Sigmoid colon (tissue), 6 donors: ENCODE measurements at regions not wholly inside any gene's neighbourhood (a gene's known extent, or its start where the extent isn't known, plus 50 kb on each side); places are given as distances from the start of the nearest gene placed in this dataset.

Experiments
- DNase-seq: peaks from one replicate; pipeline ENCODE4 v3.0.0-alpha.2; 2019
- H3K27ac ChIP-seq, 4 donors: fragments of 200-600 bp; sonication (generic); one replicate each; pipeline ENCODE4 v1.5.1; 2016 to 2019; ENCODE audit warnings: mild to moderate bottlenecking in 1 of 4
- H3K27me3 ChIP-seq, 3 donors: fragments of 200-600 bp; sonication (generic); one replicate each; pipeline ENCODE4 v1.5.1; 2019; ENCODE audit warnings: mild to moderate bottlenecking in 1 of 3
- H3K36me3 ChIP-seq, 4 donors: fragments of 200-600 bp; sonication (generic); one replicate each; pipeline ENCODE4 v1.5.1; 2016 to 2019
- H3K4me1 ChIP-seq, 4 donors: fragments of 200-600 bp; sonication (generic); one replicate each; pipeline ENCODE4 v1.5.1; 2017 to 2019
- H3K4me3 ChIP-seq, 4 donors: fragments of 200-600 bp; sonication (generic); one replicate each; pipeline ENCODE4 v1.5.1; 2017 to 2019; ENCODE audit warnings: mild to moderate bottlenecking in 2 of 4, moderate library complexity in 1 of 4
- H3K9me3 ChIP-seq, 4 donors: fragments of 200-600 bp in 3 of 4; sonication (generic) in 3 of 4; one replicate each; pipeline versions ENCODE4 v1.5.1 to v1.6.1; 2013 to 2019
- CTCF ChIP-seq, 4 experiments: fragments of 450-650 bp in 3 of 4; fragments of 200-600 bp in 1 of 4; IDR thresholded peaks; one replicate each; pipeline ENCODE4 v1.5.1; 2016 to 2019; ENCODE audit warnings: antibody characterized with exemption in 4 of 4, mild to moderate bottlenecking in 3 of 4, moderate library complexity in 2 of 4
- EP300 ChIP-seq, 4 donors: sonication (generic); formaldehyde crosslinking; IDR thresholded peaks; one replicate each; pipeline ENCODE4 v1.6.1; 2017; ENCODE audit warnings: antibody characterized with exemption in 4 of 4
- POLR2A ChIP-seq, 2 donors: fragments of 450-650 bp; IDR thresholded peaks; one replicate each; pipeline ENCODE4 v1.6.1; 2016; ENCODE audit warnings: antibody characterized with exemption in 2 of 2, mild to moderate bottlenecking in 2 of 2, moderate library complexity in 2 of 2
- POLR2AphosphoS5 ChIP-seq, 4 donors: sonication (generic); formaldehyde crosslinking; IDR thresholded peaks; one replicate each; pipeline ENCODE4 v1.6.1; 2017; ENCODE audit warnings: antibody characterized with exemption in 4 of 4
- WGBS, 2 donors: extraction: QIAGEN DNeasy Blood & Tissue Kit; methylation state at CpG; one replicate each; pipeline ENCODE4 v1.1.7; 2013; 5-methylcytosine and 5-hydroxymethylcytosine counted together
- intact Hi-C: fragments of 100-400 bp; cut with DNase I; formaldehyde crosslinking; loops from one replicate; pipeline ENCODE4 v1.15.1; 2023
- donor health status: healthy with polysubstance abuse.
- donor health status: healthy.

- Histone ChIP-seq H3K36me3 (no peaks in the 10 kb centered on the region), H3K4me3 (no peak overlapping the region), H3K9me3 (no peaks in the 10 kb centered on the region), H3K27ac (no peak overlapping the region), H3K27me3 (no peaks in the 10 kb centered on the region), H3K4me1 (peaks cover 0 to 10% (median 4%) of the 10 kb centered on the region in 4 donors)
- 84 to 87% methylated on average over 14 of the region's 14 CpGs for WGBS, 2 donors
- TF ChIP-seq CTCF (IDR thresholded peaks at IDR 0.05), result no peak
- TF ChIP-seq POLR2A (IDR thresholded peaks at IDR 0.05), result no peak
- TF ChIP-seq EP300 (IDR thresholded peaks at IDR 0.05), result no peak
- TF ChIP-seq POLR2AphosphoS5 (IDR thresholded peaks at IDR 0.05), result no peak
- DNase-seq, result no peak
- intact Hi-C loops, result no loop called here
These were observed 360.6 kb downstream of the ZNF521 start for GRCh38 chr18:24991141-24992060.

GRCh38 chr18:24992491-24992890 lies 359.5 kb downstream of the ZNF521 start:
- DNase-seq, result no peak
- WGBS, 2 donors, result 95 to 97% methylated on average over 2 of the region's 2 CpGs
- Histone ChIP-seq H3K36me3 (no peaks in the 10 kb centered on the region), H3K27ac (no peak overlapping the region), H3K4me1 (peaks cover 0 to 8% (median 3%) of the 10 kb centered on the region in 4 donors), H3K4me3 (no peak overlapping the region), H3K9me3 (no peaks in the 10 kb centered on the region), H3K27me3 (no peaks in the 10 kb centered on the region)
- intact Hi-C loops, result no loop called here
- no peak for TF ChIP-seq EP300 (IDR thresholded peaks at IDR 0.05)
- no peak for TF ChIP-seq CTCF (IDR thresholded peaks at IDR 0.05)
- TF ChIP-seq POLR2AphosphoS5 (IDR thresholded peaks at IDR 0.05), result no peak
- TF ChIP-seq POLR2A (IDR thresholded peaks at IDR 0.05), result no peak

- no peak overlapping the region for H3K27ac ChIP-seq
- no peaks in the 10 kb centered on the region for H3K9me3 ChIP-seq
- no peaks in the 10 kb centered on the region for H3K36me3 ChIP-seq
- no peak overlapping the region for H3K4me3 ChIP-seq
- DNase-seq, result no peak
- no peaks in the 10 kb centered on the region for H3K4me1 ChIP-seq
- H3K27me3 ChIP-seq, result no peaks in the 10 kb centered on the region
- intact Hi-C loops, result no loop called here
- TF ChIP-seq CTCF (IDR thresholded peaks at IDR 0.05) (no peak), POLR2AphosphoS5 (IDR thresholded peaks at IDR 0.05) (no peak), EP300 (IDR thresholded peaks at IDR 0.05) (no peak), POLR2A (IDR thresholded peaks at IDR 0.05) (no peak)
- 89 to 92% methylated on average over 6 of the region's 6 CpGs for WGBS, 2 donors
These were observed 358.3 kb downstream of the ZNF521 start for GRCh38 chr18:24993628-24994027.

GRCh38 chr18:24995056-24995455 lies 356.9 kb downstream of the ZNF521 start:
- intact Hi-C loops, result no loop called here

More at GRCh38 chr18:24995056-24995455, 356.9 kb downstream of the ZNF521 start:
- 91 to 92% methylated on average over 4 of the region's 4 CpGs for WGBS, 2 donors
- H3K9me3 ChIP-seq, result peaks cover 0 to 6% (median 2%) of the 10 kb centered on the region in 4 donors
- DNase-seq, result no peak
- H3K4me1 ChIP-seq, result no peaks in the 10 kb centered on the region
- H3K36me3 ChIP-seq, result no peaks in the 10 kb centered on the region
- no peaks in the 10 kb centered on the region for H3K27me3 ChIP-seq
- no peak overlapping the region for H3K4me3 ChIP-seq
- H3K27ac ChIP-seq, result no peak overlapping the region
- TF ChIP-seq EP300 (IDR thresholded peaks at IDR 0.05), result no peak
- TF ChIP-seq POLR2A (IDR thresholded peaks at IDR 0.05), result no peak
- no peak for TF ChIP-seq POLR2AphosphoS5 (IDR thresholded peaks at IDR 0.05)
- no peak for TF ChIP-seq CTCF (IDR thresholded peaks at IDR 0.05)
